ENCODE measurements at regions not wholly inside any gene's neighbourhood (a gene's known extent, or its start where the extent isn't known, plus 50 kb on each side); places are given as distances from the start of the nearest gene placed in this dataset.

GRCh38 chrX:94645726-94646125 is 971.7 kb downstream of the FAM133A start (continued):
- TF ChIP-seq STAT6 (CRISPR knock-in tag; conservative IDR thresholded peaks at IDR 0.05; ENCODE audit: low read depth) = no peak
- no peak for TF ChIP-seq MYBL2 (CRISPR knock-in tag; IDR thresholded peaks at IDR 0.05)
- no peak for TF ChIP-seq NFE2L1 (CRISPR knock-in tag; IDR thresholded peaks at IDR 0.05)
- TF ChIP-seq ERG (CRISPR knock-in tag; IDR thresholded peaks at IDR 0.05) = no peak
- TF ChIP-seq MLX (CRISPR knock-in tag; IDR thresholded peaks at IDR 0.05) = no peak
- TF ChIP-seq GTF2I (CRISPR knock-in tag; conservative IDR thresholded peaks at IDR 0.05) = no peak

GRCh38 chrX:94655180-94655579 is 981.2 kb downstream of the FAM133A start:
- Mint-ChIP-seq H3K27ac (no peak overlapping the region), H3K4me3 (no peak overlapping the region), H3K9me3 (peaks cover 11% of the 10 kb centered on the region), H3K36me3 (peaks cover 51% of the 10 kb centered on the region), H3K4me1 (peaks cover 14% of the 10 kb centered on the region), H3K27me3 (ENCODE audit: low read depth) (no peaks in the 10 kb centered on the region)
- DNase-seq (ENCODE audit: low spot score) (no peak), ATAC-seq (no peak)
- ChIA-PET CTCF (no interaction called here), POLR2A (no interaction called here)
- TF ChIP-seq FOXP1 (CRISPR knock-in tag; IDR thresholded peaks at IDR 0.05; ENCODE audit: borderline replicate concordance) (no peak), TP53 (CRISPR knock-in tag; IDR thresholded peaks at IDR 0.05) (no peak), IRF1 (CRISPR knock-in tag; IDR thresholded peaks at IDR 0.05) (no peak), ZNF416 (CRISPR knock-in tag; IDR thresholded peaks at IDR 0.05) (no peak), RORB (CRISPR knock-in tag; IDR thresholded peaks at IDR 0.05) (no peak), MYBL2 (CRISPR knock-in tag; IDR thresholded peaks at IDR 0.05) (no peak), AFF4 (CRISPR knock-in tag; IDR thresholded peaks at IDR 0.05; ENCODE audit: borderline replicate concordance) (no peak), SMAD3 (CRISPR knock-in tag; IDR thresholded peaks at IDR 0.05; ENCODE audit: borderline replicate concordance) (no peak), HMGXB4 (CRISPR knock-in tag; IDR thresholded peaks at IDR 0.05) (no peak), ZBTB43 (CRISPR knock-in tag; IDR thresholded peaks at IDR 0.05) (no peak), ARID4B (CRISPR knock-in tag; IDR thresholded peaks at IDR 0.05; ENCODE audit: borderline replicate concordance) (no peak), SMAD4 (CRISPR knock-in tag; IDR thresholded peaks at IDR 0.05) (no peak), GABPB1 (CRISPR knock-in tag; IDR thresholded peaks at IDR 0.05) (no peak)

Data from WTC11 (cell line).